Progenitor cell of endocrine pancreas (in vitro differentiated cells): ENCODE measurements at regions not wholly inside any gene's neighbourhood (a gene's known extent, or its start where the extent isn't known, plus 50 kb on each side); places are given as distances from the start of the nearest gene placed in this dataset.

Experiments
- DNase-seq: peaks from one replicate; pipeline ENCODE4 v3.0.0; 2021; ENCODE audit warnings: low spot score; ENCODE audit not compliant: unreplicated experiment
- H3K27ac Mint-ChIP-seq: 2 replicates; pipeline ENCODE4 v1.8.0; 2021; ENCODE audit warnings: mild to moderate bottlenecking, moderate library complexity, mixed read lengths
- H3K27me3 Mint-ChIP-seq: 2 replicates; pipeline ENCODE4 v1.8.0; 2021; ENCODE audit warnings: mixed read lengths
- H3K36me3 Mint-ChIP-seq: 2 replicates; pipeline ENCODE4 v1.8.0; 2022; ENCODE audit warnings: mixed read lengths; ENCODE audit not compliant: insufficient read depth
- H3K4me1 Mint-ChIP-seq: 2 replicates; pipeline ENCODE4 v1.8.0; 2021; ENCODE audit warnings: low read depth, mixed read lengths
- H3K4me3 Mint-ChIP-seq: 2 replicates; pipeline ENCODE4 v1.8.0; 2021; ENCODE audit warnings: low read depth, mild to moderate bottlenecking, moderate library complexity, mixed read lengths
- H3K9me3 Mint-ChIP-seq: 2 replicates; pipeline ENCODE4 v1.8.0; 2021; ENCODE audit warnings: low read depth, mixed read lengths
- CTCF ChIP-seq: fragments of 200-600 bp; sonication (generic); IDR thresholded peaks from one replicate; pipeline ENCODE4 v1.5.0; 2021; ENCODE audit warnings: antibody characterized with exemption, mild to moderate bottlenecking; ENCODE audit not compliant: unreplicated experiment

GRCh38 chr14:84882830-84883229 is 647.1 kb upstream of the FLRT2 start:
- no peaks in the 10 kb centered on the region for H3K36me3 Mint-ChIP-seq
- H3K4me3 Mint-ChIP-seq: no peak overlapping the region
- DNase-seq: no peak
- H3K4me1 Mint-ChIP-seq: peaks cover 2% of the 10 kb centered on the region
- H3K9me3 Mint-ChIP-seq: no peaks in the 10 kb centered on the region
- TF ChIP-seq CTCF: no peak
- no peaks in the 10 kb centered on the region for H3K27me3 Mint-ChIP-seq
- H3K27ac Mint-ChIP-seq: no peak overlapping the region

- no peaks in the 10 kb centered on the region for H3K36me3 Mint-ChIP-seq
- H3K27ac Mint-ChIP-seq: no peak overlapping the region
- TF ChIP-seq CTCF: no peak
- no peak overlapping the region for H3K4me3 Mint-ChIP-seq
- H3K27me3 Mint-ChIP-seq: no peaks in the 10 kb centered on the region
- DNase-seq: no peak
- H3K9me3 Mint-ChIP-seq: peaks cover 8% of the 10 kb centered on the region
- H3K4me1 Mint-ChIP-seq: peaks cover 2% of the 10 kb centered on the region
Measured at GRCh38 chr14:84885061-84885460, 644.9 kb upstream of the FLRT2 start.

GRCh38 chr14:84891404-84891803 is 638.5 kb upstream of the FLRT2 start:
- H3K4me3 Mint-ChIP-seq: no peak overlapping the region
- no peak for TF ChIP-seq CTCF
- no peaks in the 10 kb centered on the region for H3K27me3 Mint-ChIP-seq
- no peaks in the 10 kb centered on the region for H3K36me3 Mint-ChIP-seq
- H3K27ac Mint-ChIP-seq: no peak overlapping the region
- peaks cover 8% of the 10 kb centered on the region for H3K9me3 Mint-ChIP-seq
- H3K4me1 Mint-ChIP-seq: no peaks in the 10 kb centered on the region
- no peak for DNase-seq

- Mint-ChIP-seq H3K27me3 (no peaks in the 10 kb centered on the region), H3K4me1 (no peaks in the 10 kb centered on the region), H3K27ac (no peak overlapping the region), H3K9me3 (peaks cover 3% of the 10 kb centered on the region), H3K4me3 (no peak overlapping the region), H3K36me3 (no peaks in the 10 kb centered on the region)
- TF ChIP-seq CTCF: no peak
- no peak for DNase-seq
Measured at GRCh38 chr14:84894254-84894653, 635.7 kb upstream of the FLRT2 start.

GRCh38 chr14:84922370-84922769 is 607.6 kb upstream of the FLRT2 start:
- Mint-ChIP-seq H3K27ac (no peak overlapping the region), H3K4me3 (no peak overlapping the region), H3K9me3 (no peaks in the 10 kb centered on the region), H3K27me3 (no peaks in the 10 kb centered on the region), H3K4me1 (no peaks in the 10 kb centered on the region), H3K36me3 (no peaks in the 10 kb centered on the region)
- TF ChIP-seq CTCF: no peak
- no peak for DNase-seq
